ENCODE measurements at regions not wholly inside any gene's neighbourhood (a gene's known extent, or its start where the extent isn't known, plus 50 kb on each side); places are given as distances from the start of the nearest gene placed in this dataset.
"Not testable (repeated sequence)": the region's sequence is repeated elsewhere in the genome, so short reads cannot be mapped to it uniquely, and the experiment has no call there.

GRCh38 chr4:137378821-137379220 is 153.5 kb downstream of the PCDH18 start:
- Mint-ChIP-seq H3K4me1 (no peaks in the 10 kb centered on the region), H3K36me3 (ENCODE audit: low read depth) (no peaks in the 10 kb centered on the region), H3K4me3 (no peak overlapping the region), H3K9me3 (peaks cover 10% of the 10 kb centered on the region), H3K27me3 (no peaks in the 10 kb centered on the region), H3K27ac (no peak overlapping the region)
- no peak for DNase-seq
- CTCF ChIA-PET: no interaction called here
- POLR2A ChIA-PET: no interaction called here

- ChIA-PET POLR2A (no interaction called here), CTCF (no interaction called here)
- H3K27me3 Mint-ChIP-seq: no peaks in the 10 kb centered on the region
- DNase-seq: no peak
- H3K4me3 Mint-ChIP-seq: no peak overlapping the region
- H3K9me3 Mint-ChIP-seq: peaks cover 10% of the 10 kb centered on the region
- no peaks in the 10 kb centered on the region for H3K36me3 Mint-ChIP-seq (ENCODE audit: low read depth)
- H3K4me1 Mint-ChIP-seq: no peaks in the 10 kb centered on the region
- no peak overlapping the region for H3K27ac Mint-ChIP-seq
Observed at GRCh38 chr4:137378393-137378792, 153.9 kb downstream of the PCDH18 start.

- Mint-ChIP-seq H3K4me1 (no peaks in the 10 kb centered on the region), H3K27ac (no peak overlapping the region), H3K27me3 (no peaks in the 10 kb centered on the region), H3K36me3 (ENCODE audit: low read depth) (no peaks in the 10 kb centered on the region), H3K9me3 (peaks cover 10% of the 10 kb centered on the region), H3K4me3 (no peak overlapping the region)
- CTCF ChIA-PET: no interaction called here
- DNase-seq: no peak
- POLR2A ChIA-PET: no interaction called here
Observed at GRCh38 chr4:137376312-137376711, 156.0 kb downstream of the PCDH18 start.

- no peaks in the 10 kb centered on the region for H3K27me3 Mint-ChIP-seq
- ChIA-PET POLR2A (no interaction called here), CTCF (no interaction called here)
Observed at GRCh38 chr4:137375111-137375850, 157.0 kb downstream of the PCDH18 start.

GRCh38 chr4:137370679-137371078 is 161.6 kb downstream of the PCDH18 start:
- Mint-ChIP-seq H3K4me1 (no peaks in the 10 kb centered on the region), H3K9me3 (no peaks in the 10 kb centered on the region), H3K4me3 (no peak overlapping the region), H3K27me3 (no peaks in the 10 kb centered on the region), H3K36me3 (ENCODE audit: low read depth) (no peaks in the 10 kb centered on the region), H3K27ac (no peak overlapping the region)
- POLR2A ChIA-PET: no interaction called here
- no peak for DNase-seq
- CTCF ChIA-PET: no interaction called here

More at GRCh38 chr4:137375111-137375850, 157.0 kb downstream of the PCDH18 start:
- Mint-ChIP-seq H3K36me3 (ENCODE audit: low read depth) (no peaks in the 10 kb centered on the region), H3K9me3 (peaks cover 8% of the 10 kb centered on the region), H3K4me3 (no peak overlapping the region), H3K27ac (no peak overlapping the region), H3K4me1 (no peaks in the 10 kb centered on the region)
- DNase-seq: no peak

- H3K4me1 Mint-ChIP-seq: no peaks in the 10 kb centered on the region
- CTCF ChIA-PET: no interaction called here
- no peak overlapping the region for H3K4me3 Mint-ChIP-seq
- no peaks in the 10 kb centered on the region for H3K27me3 Mint-ChIP-seq
- H3K9me3 Mint-ChIP-seq: no peaks in the 10 kb centered on the region
- no peak overlapping the region for H3K27ac Mint-ChIP-seq
- H3K36me3 Mint-ChIP-seq (ENCODE audit: low read depth): no peaks in the 10 kb centered on the region
- POLR2A ChIA-PET: no interaction called here
- DNase-seq: no peak
Observed at GRCh38 chr4:137370206-137370633, 162.1 kb downstream of the PCDH18 start.

- no peak overlapping the region for H3K27ac Mint-ChIP-seq
- H3K4me1 Mint-ChIP-seq: no peaks in the 10 kb centered on the region
- CTCF ChIA-PET: no interaction called here
- H3K9me3 Mint-ChIP-seq: no peaks in the 10 kb centered on the region
- no peaks in the 10 kb centered on the region for H3K27me3 Mint-ChIP-seq
- DNase-seq: no peak
- H3K36me3 Mint-ChIP-seq (ENCODE audit: low read depth): no peaks in the 10 kb centered on the region
- H3K4me3 Mint-ChIP-seq: no peak overlapping the region
- POLR2A ChIA-PET: no interaction called here
Observed at GRCh38 chr4:137367620-137368019, 164.7 kb downstream of the PCDH18 start.

GRCh38 chr4:137363496-137363895 is 168.8 kb downstream of the PCDH18 start:
- Mint-ChIP-seq H3K27ac (no peak overlapping the region), H3K9me3 (no peaks in the 10 kb centered on the region), H3K4me1 (no peaks in the 10 kb centered on the region), H3K4me3 (no peak overlapping the region), H3K36me3 (ENCODE audit: low read depth) (no peaks in the 10 kb centered on the region), H3K27me3 (no peaks in the 10 kb centered on the region)
- ChIA-PET POLR2A (no interaction called here), CTCF (no interaction called here)
- no peak for DNase-seq

GRCh38 chr4:137361756-137362470 is 170.4 kb downstream of the PCDH18 start:
- H3K4me1 Mint-ChIP-seq: no peaks in the 10 kb centered on the region
- H3K9me3 Mint-ChIP-seq: no peaks in the 10 kb centered on the region
- H3K4me3 Mint-ChIP-seq: no peak overlapping the region
- no peak overlapping the region for H3K27ac Mint-ChIP-seq
- DNase-seq: no peak
- H3K27me3 Mint-ChIP-seq: no peaks in the 10 kb centered on the region
- CTCF ChIA-PET: no interaction called here
- H3K36me3 Mint-ChIP-seq (ENCODE audit: low read depth): no peaks in the 10 kb centered on the region
- POLR2A ChIA-PET: no interaction called here

GRCh38 chr4:137360761-137361160 is 171.5 kb downstream of the PCDH18 start:
- no peak overlapping the region for H3K4me3 Mint-ChIP-seq
- DNase-seq: no peak
- POLR2A ChIA-PET: interaction anchor here (0.6 kb wide), 1 partner anchor 9 kb away, joined by 3 read pairs; no protein-coding TSS in a partner anchor
- H3K36me3 Mint-ChIP-seq (ENCODE audit: low read depth): no peaks in the 10 kb centered on the region
- no peaks in the 10 kb centered on the region for H3K4me1 Mint-ChIP-seq
- no peak overlapping the region for H3K27ac Mint-ChIP-seq
- H3K9me3 Mint-ChIP-seq: no peaks in the 10 kb centered on the region
- CTCF ChIA-PET: no interaction called here
- H3K27me3 Mint-ChIP-seq: no peaks in the 10 kb centered on the region

GRCh38 chr4:137359691-137360315 is 172.5 kb downstream of the PCDH18 start:
- Mint-ChIP-seq H3K4me1 (no peaks in the 10 kb centered on the region), H3K27me3 (no peaks in the 10 kb centered on the region), H3K9me3 (no peaks in the 10 kb centered on the region), H3K36me3 (ENCODE audit: low read depth) (no peaks in the 10 kb centered on the region), H3K4me3 (no peak overlapping the region), H3K27ac (no peak overlapping the region)
- ChIA-PET CTCF (no interaction called here), POLR2A (no interaction called here)
- no peak for DNase-seq

- CTCF ChIA-PET: not testable (repeated sequence)
Observed at GRCh38 chr4:137354562-137354961, 177.7 kb downstream of the PCDH18 start.

GRCh38 chr4:137347371-137347770 is 184.9 kb downstream of the PCDH18 start:
- peaks cover 2% of the 10 kb centered on the region for H3K9me3 Mint-ChIP-seq
- no peak overlapping the region for H3K4me3 Mint-ChIP-seq
- H3K27ac Mint-ChIP-seq: no peak overlapping the region
- POLR2A ChIA-PET: no interaction called here
- H3K27me3 Mint-ChIP-seq: no peaks in the 10 kb centered on the region
- no peaks in the 10 kb centered on the region for H3K4me1 Mint-ChIP-seq
- CTCF ChIA-PET: no interaction called here
- no peaks in the 10 kb centered on the region for H3K36me3 Mint-ChIP-seq (ENCODE audit: low read depth)
- DNase-seq: no peak

More at GRCh38 chr4:137354562-137354961, 177.7 kb downstream of the PCDH18 start:
- DNase-seq; H3K36me3 Mint-ChIP-seq (ENCODE audit: low read depth); H3K27ac Mint-ChIP-seq; POLR2A ChIA-PET; H3K4me1 Mint-ChIP-seq; H3K27me3 Mint-ChIP-seq; H3K9me3 Mint-ChIP-seq; H3K4me3 Mint-ChIP-seq: not testable (repeated sequence)

GRCh38 chr4:137345597-137345996 is 186.7 kb downstream of the PCDH18 start:
- ChIA-PET CTCF (no interaction called here), POLR2A (no interaction called here)
- no peak for DNase-seq
- Mint-ChIP-seq H3K27me3 (no peaks in the 10 kb centered on the region), H3K4me3 (no peak overlapping the region), H3K27ac (no peak overlapping the region), H3K4me1 (no peaks in the 10 kb centered on the region), H3K36me3 (ENCODE audit: low read depth) (no peaks in the 10 kb centered on the region), H3K9me3 (no peaks in the 10 kb centered on the region)
